NCI-H446 treated with DMSO at 0.1 percent for 48 hours (cell line): ENCODE measurements at regions not wholly inside any gene's neighbourhood (a gene's known extent, or its start where the extent isn't known, plus 50 kb on each side); places are given as distances from the start of the nearest gene placed in this dataset.
"Not testable (repeated sequence)": the region's sequence is repeated elsewhere in the genome, so short reads cannot be mapped to it uniquely, and the experiment has no call there.

Experiments used
- DNase-seq: peaks from one replicate; lab custom pipeline; 2025; lab: John Stamatoyannopoulos, UW

DNA sequence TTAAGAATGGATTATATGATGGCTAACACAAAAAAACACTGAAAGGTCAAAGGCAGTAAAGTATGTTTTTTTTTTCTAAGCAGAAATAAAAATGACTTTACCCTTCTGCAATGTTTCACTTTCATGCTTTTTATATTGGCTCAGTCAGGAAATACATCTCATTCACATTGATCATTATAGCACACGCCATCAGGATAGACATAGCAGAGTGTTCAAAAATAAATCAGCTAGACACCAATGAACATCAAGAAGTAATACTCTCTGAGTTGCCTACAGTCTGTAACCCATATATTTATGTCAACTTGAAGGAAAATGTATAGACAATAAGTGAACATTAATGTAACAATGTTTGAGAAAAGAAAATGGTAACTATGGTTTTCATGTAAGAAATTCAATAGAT is 535.2 kb upstream of the EPHA7 start:
- DNase-seq: no peak

DNA sequence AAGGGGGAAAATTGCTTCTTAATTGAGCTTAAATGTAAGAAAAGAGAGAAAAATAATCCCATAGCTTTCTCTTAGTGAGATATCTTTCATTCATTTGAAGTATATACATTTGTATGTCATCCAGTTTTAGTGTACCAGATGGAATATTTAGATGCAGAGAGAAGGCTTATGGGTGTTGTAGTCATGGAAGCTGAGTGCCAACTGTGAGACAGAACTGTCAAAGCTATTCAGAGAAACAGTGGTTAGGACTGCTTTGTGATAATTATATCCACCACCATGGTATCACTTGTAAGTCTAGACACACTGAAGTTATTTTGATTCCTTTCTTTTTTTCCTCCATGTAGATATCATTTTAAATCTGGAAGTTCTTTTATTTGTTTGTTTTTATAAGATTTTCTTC is 524.3 kb upstream of the EPHA7 start:
- DNase-seq: no peak

DNA sequence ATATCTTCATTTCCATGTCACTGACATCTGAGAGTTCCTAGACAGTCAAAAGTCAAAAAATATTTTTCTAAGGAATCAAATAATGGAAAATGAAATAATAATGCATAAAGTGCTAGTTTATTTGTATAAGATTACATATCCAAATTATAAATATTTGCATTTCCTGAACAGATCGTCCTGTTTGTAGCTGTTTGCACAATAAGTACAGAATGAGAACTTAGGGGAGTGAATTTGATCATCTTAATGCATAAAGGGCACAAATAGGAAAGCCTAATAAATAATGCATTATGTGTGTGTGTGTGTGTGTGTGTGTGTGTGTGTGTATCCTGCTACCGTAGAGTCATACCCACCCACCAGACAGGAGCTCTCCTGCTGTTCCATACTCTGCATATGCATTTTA is 521.0 kb upstream of the EPHA7 start:
- no peak for DNase-seq

DNA sequence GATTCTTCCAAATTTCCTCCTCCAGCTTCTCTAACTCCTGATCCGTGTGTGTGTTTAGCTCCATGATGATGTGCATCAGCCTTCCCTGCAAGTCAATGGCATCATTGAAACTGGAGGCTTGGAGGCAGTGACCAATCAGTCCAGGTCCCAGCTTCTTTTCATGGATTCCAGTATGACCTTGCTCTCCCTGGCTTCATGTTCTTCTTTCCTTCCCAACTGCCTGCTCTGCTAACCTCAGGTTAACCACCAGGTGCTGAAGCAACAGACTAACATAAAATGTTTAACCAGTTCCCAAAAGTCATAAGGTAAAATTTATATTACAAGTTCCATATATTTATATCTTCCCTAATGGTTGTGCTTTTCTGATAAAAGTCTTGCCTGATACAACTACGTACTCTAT is 512.8 kb upstream of the EPHA7 start:
- DNase-seq: no peak

DNA sequence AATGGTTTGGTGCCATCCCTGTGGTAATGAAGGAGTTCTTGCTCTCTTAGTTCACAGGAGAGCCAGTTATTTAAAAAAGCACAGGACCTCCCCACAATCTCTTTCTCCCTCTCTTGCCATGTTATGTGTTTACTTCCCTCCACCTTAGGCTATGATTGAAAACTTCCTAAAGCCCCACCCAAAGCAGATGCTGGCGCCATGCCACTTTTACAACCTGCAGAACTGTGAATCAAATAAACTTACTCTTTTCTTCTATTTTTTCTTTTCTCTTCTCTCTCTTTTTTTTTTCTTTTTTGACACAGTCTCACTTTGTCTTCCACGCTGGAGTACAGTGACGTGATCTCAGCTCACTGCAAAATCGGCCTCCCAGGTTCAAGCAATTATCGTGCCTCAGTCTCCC is 508.4 kb upstream of the EPHA7 start:
- DNase-seq: no peak

DNA sequence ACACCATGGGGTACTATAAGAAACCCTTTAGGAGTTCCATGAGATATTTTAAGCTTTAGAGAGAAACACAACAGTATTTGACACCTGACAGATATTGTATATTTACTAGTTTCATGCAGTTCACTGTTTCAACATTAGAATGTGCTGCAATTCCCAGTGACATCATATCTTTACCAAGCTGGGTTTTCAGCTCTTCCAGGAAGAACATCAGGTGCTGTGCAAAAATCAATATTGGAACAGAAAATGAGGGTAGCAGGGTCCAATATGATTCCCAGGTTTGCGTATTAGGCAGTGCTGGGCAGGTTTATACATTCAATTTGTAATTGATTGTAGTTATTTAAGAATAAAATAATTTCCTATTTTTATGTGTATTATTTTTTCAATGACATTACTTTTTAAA is 500.0 kb upstream of the EPHA7 start:
- DNase-seq: no peak

DNA sequence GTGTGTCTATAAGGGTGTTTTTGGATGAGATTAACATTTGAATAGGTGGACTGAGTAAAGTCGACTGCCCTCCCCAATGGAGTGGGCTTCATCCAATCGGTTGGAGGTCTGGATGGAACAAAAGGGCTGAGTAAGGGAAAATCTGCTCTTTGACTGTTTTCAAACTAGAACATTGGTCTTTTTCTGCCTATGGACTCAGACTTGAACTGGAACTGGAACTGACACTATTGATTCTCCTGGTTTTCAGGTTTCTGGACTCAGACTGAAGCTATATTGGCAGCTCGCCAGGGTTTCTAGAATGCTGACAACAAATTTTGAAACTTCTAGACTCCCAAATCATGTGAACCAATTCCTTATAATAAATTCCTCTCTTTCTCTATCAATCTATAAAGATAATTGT is 498.9 kb upstream of the EPHA7 start:
- DNase-seq: no peak

DNA sequence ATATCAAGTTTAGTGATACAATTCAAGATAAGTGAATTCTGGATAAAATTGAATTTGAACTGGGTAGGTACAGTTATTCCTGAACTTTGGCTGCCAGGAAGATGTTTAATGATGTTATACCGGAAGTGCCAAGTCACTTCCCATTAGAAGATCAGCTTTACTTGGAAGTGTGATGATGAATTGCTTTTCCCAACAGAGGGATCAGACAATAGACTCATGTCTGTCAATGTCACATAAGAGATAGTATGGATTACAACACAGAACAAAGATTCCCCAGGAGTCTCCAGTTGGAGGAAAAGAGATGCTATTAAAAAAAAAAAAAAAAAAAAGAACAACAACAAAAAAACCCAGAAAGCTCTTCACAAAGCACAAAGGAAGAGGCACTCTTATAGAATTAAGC is 497.9 kb upstream of the EPHA7 start:
- no peak for DNase-seq

DNA sequence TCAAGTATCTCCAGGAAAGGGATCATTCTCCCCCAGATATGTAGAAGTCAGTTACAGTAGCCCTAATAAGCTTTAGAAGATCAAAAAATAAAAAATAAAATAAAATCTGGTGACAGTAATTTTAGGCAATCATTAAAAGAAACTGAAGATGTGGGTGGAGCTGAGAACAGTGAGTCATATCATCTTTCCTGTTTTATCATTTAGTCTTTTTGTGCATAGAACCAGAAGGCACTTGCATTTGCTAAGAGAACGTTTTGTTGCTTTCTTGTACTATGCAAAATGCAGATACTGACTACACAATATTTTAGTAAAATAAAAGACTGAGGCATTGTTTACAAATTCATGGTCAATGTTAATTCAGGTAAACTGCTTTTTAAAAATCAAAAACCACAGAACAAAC is 497.4 kb upstream of the EPHA7 start:
- DNase-seq: no peak

DNA sequence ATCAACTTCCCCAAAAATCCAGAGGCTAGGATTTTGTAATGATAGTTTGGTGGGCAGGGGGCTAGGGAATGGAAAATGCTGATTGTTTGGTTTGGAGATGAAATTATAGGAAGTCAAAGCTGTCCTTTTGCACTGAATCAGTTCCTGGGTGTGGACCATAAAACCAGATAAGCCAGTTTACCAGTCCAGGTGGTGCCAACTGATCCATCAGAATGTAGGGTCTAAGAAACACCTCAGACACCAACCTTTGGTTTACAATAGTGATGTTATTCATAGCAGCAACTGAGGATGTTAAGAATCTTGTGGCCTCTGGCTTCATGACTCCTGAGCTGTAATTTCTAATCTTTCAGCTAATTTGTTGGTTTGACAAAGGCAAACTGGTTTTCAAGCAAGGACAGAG is 496.6 kb upstream of the EPHA7 start:
- no peak for DNase-seq

DNA sequence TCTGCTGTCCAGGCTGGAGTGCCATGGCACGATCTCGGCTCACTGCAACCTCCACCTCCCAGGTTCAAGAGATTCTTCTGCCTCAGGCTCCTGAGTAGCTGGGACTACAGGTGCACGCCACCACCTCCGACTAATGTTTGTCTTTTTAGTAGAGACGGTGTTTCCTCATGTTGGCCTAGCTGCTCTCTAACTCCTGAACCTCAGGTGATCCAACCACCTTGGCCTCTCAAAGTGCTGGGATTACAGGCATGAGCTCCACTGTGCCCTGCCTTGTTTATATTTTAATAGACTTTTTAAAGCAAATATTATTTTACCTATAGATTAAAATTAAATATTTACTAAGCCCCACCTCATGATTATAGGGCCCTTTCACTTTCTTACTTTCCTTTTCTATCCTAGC is 483.2 kb upstream of the EPHA7 start:
- no peak for DNase-seq

DNA sequence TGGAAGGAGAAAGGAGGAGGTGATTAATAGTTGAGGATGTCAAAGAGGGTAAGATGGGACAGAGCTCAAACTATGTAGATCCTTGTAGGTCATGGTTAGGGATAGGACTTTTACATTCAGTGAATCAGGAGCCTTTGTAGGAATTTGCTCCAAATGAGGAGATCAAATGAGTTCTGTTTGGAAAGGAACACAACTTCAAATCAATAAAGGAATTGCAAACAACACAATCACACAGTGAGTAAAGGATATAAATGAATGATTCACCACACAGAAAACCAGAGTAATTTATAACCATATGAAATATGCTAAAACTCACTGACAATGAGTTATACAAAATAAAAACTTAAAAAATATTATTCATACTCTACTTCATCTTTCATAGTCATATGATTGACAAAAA is 480.8 kb upstream of the EPHA7 start:
- no peak for DNase-seq

DNA sequence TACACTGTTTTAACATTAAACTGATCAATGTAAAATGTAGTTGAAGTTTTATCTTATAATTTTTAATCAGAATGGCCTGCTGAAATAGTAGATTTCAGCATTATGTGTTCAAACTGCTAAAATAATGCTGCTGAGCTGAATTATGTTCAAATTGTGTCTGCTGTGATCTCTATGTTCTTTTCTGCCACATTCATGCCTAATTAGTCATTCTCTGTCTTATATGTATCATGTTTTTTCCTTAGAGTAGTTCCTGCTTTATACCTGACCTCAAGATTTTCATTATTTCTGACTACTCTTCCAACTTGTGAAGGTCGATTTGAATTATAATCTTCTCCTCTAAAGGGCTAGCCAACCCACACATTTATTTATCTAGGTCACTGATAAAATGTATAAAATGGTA is 476.7 kb upstream of the EPHA7 start:
- DNase-seq: no peak

DNA sequence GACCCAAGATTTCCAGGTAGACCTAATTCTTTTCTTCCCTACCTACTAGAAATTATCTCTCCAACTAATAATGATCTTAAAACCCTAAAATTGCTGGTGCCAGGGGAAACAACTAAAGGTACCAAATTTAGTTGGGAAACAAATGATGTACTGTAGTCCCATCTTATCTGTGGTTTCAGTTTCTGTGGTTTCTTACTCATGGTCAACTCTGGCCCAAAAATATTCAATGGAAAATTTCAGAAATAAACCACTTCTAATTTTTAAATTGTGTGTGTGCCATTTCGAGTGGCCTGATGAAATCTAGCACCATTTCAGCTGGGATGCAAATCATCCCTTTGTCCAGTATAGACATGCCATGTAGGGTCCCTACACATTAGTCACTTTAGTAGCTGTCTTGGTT is 475.2 kb upstream of the EPHA7 start:
- DNase-seq: no peak

DNA sequence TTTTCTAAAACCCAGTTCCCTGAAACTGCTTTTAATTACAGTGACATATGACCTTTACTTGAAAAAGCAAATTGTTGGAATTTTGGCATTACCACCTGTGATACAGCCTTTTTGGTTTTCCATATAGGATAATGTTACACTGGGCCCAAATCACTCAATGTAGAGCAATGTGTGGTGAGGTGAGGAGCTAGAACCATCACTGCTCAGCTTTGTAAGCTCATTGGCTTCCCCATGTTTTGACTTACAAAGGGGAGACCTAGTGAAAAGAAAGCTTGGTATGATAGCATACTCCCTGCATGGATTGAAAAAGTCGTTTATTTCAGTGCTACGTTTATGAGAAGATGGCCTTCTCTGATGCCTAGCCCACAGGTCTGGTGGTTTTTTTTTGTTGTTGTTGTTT is 470.4 kb upstream of the EPHA7 start:
- DNase-seq: no peak

DNA sequence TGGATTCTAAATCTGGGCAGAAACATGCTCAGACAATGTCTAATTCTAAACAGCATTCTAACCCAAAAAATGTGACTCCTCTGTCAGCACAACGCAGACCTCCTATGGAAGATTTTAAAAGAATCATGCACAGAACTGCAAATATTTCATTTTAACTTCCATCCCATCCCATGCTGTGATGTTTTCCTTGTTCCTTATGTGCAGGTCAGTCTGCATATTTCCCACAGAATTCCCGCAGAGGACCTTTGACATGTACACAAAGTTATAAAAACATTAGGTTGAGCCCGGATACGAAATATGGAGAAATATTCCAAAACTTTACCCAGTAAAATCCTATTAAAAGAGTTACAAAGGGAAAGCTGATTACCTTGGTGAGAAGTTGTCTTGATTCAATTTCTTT is 467.1 kb upstream of the EPHA7 start:
- no peak for DNase-seq

DNA sequence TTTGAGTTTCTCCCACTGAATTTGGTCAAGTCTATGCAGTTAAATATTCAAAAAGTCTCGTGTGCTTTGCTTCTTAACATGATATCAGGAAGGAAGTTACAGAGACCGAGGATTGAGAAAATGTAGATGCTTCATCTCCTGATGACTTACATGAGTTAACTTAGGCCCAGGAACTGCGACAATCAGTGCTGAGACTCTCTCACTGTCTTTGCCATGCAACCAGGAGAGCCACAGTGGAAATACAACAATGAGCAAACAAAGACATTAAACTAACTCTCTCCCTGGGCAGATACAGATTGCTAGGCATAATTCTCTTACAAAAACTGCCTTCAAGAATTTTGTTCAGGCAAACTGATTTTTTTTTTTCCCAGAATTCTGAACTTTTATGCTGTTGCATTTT is 440.6 kb upstream of the EPHA7 start:
- no peak for DNase-seq

DNA sequence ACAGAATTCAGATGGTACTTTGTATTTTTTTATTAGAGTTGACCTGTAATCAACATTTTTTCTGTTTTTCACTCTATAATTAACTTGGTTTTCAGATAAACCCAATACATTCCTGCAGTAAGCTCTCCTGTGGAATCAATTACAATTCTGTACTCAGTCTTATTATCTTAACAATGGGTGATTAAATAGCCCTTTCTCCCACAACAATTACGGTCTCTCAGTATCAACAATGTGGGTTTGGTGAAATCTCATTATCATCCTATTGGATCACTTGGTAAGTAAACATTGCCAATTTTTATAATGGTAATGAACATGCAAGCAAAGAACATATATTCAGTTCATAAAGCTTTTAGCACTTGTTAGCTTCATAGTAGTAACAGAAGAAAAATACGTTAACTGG is 438.9 kb upstream of the EPHA7 start:
- DNase-seq: no peak

DNA sequence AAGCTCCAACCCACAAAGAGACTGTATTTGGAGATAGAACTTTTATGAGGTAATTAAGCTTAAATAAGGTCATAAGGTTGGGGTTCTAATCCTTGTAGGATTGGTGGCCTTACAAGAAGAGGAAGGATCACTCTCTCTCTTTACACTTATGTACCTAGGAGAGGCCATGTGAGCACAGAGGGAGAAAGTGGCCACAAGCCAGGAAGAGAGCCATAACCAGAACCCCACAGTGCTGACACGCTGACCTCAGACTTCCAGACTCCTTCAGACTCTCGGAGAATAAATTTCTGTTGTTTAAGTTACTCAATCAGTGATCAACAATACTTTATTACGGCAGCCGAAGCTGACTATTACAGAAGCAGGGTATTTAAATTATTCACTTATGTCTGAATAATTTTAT is 430.5 kb upstream of the EPHA7 start:
- no peak for DNase-seq

DNA sequence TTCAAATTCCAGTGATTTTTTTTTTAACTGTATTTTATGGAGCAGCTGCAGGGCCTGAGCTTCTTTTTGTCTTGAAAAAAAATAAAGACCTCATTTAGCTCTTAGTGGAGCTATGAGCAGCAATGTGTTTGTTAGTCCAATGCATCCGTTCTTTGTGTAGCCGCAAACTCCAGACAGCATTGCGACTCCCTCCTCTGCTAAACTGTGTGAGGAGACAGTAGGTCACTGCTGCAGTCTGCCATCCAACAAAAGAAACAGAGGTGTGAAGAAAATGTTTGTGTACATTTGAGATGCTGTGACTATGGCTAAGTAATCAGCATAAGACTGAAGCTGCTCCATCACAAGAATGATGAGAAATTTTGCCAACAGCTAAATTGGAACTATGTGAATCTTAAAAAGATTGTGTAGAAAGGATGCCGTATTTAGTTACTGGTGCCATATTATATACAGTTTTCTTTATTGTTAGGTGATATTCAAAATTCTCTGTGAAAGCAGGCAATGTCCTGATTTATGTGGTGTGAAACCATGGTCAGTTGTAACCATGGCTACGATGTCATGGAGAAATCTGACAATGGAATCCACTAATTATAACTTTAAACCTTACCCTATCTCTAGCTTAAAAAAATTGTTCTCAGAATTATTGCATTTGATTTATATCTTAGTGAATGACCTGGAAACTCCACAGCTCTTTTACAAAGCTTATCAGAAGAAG is 428.8 kb upstream of the EPHA7 start:
- no peak for DNase-seq

DNA sequence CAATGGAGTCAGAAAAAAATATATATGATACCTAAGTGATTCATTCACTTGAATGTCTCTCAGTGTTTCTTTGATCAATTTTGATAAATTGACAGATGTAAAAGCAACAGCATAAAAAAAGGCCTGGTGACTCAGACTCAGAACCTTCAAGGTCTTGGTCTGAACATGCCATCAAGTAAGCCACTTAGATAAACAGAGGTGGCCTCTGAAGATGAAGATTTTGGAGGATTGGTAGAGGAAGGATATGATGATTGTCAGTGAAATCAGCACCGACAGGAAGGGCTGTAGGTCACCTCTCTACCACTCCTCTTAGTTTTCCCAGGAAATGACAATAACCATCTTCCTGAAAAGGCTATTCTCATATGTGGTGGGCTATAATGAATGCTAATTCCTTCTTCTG is 422.8 kb upstream of the EPHA7 start:
- no peak for DNase-seq

DNA sequence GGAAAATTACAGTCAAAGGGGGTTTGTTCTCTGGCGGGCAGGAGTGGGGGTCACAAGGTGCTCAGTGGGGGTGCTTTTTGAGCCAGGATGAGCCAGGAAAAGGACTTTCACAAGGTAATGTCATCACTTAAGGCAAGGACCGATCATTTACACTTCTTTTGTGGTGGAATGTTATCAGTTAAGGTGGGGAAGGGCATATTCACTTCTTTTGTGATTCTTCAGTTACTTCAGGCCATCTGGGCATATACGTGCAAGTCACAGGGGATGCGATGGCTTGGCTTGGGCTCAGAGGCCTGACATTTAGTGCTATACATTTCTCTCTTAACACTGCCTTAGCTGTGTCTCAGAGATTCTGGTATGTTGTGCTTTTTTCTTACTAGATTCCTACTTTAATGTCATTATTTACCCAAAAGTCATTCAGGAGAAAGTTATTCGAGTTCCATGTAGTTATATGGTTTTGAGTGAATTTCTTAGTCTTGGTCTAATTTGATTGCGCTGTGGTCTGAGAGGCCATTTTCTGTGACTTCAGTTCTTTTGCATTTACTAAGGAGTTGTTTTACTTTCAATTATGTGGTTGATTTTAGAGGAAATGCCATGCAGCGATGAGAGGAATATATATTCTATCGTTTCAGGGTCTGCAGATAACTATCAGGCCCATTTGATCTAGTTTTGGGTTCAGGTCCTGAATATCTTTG is 416.2 kb upstream of the EPHA7 start:
- not testable (repeated sequence) for DNase-seq

DNA sequence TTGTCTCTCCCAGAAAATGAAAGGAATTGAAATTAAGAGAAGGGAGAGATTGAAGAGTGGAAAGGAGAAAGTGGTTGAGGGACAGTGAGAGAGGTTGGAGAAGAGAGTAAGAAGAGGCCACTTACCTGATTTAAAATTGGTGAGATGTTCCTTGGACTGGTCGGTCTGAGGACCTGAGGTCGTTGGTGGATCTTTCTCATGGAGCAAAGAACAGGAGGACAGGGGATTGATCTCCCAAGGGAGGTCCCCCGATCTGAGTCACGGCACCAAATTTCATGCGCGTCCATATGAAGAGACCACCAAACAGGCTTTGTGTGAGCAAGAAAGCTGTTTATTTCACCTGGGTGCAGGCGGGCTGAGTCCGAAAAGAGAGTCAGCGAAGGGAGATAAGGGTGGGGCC is 415.7 kb upstream of the EPHA7 start:
- not testable (repeated sequence) for DNase-seq

DNA sequence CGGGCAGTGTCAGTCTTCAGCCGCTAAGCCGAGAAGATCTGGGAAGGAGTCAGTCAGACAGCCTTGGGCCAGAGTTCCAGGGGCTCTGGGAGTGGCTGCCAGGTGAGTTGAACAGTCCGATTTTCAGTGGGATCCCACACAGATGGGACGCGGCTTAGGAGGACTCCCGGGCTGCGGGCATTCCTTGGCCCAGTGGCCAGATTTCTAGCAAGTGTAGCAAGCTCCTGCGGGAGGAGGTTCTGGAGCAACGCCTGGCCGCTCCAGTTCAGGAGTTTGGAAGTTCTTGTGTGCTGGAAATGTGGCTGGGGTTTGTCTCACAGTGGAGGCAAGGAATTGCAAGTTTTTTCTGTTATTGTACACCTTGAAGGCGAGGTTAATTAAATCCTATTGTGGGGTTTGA is 414.0 kb upstream of the EPHA7 start:
- not testable (repeated sequence) for DNase-seq
